ENCODE measurements at regions not wholly inside any gene's neighbourhood (a gene's known extent, or its start where the extent isn't known, plus 50 kb on each side); places are given as distances from the start of the nearest gene placed in this dataset.

DNA sequence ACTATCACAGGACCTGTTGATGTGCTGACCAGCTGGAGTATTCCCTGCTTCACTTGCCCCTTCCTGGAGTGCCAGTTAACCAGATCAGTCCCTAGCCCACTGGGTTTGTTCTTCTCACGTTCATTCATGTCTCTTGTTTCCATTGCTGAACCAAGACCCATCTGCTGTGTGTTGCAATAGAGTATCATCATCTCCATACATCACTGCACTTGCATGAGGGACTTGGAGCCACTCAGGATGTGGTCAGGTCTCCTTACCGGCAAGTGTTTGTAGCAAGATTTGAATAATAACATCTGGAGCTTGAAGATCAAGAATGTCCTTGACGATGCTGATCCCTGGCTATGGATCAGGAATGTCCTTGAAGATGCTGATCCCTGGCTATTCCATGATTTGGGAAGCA lies 358.6 kb downstream of the IRX1 start:
- Histone ChIP-seq H3K4me3 (no peak overlapping the region), H3K27ac (no peak overlapping the region), H3K4me1 (replicated peaks in 1 of 2) (no peaks in the 10 kb centered on the region)
- no peak for ATAC-seq (replicated peaks in 6 of 8)
- in situ Hi-C loops (cut with MboI; ENCODE audit: low pct_unique_long_range_greater_than_20kb in 2 of 9, low sequenced_read_pairs in 9 of 9, unreplicated experiment in 9 of 9) = no loop called here
- 0 to 100% (median 69%) methylated on average over 1 to 3 of the region's 3 CpGs; no CpG with 5 or more reads in 3 of the 10 experiments for WGBS, 10 experiments

DNA sequence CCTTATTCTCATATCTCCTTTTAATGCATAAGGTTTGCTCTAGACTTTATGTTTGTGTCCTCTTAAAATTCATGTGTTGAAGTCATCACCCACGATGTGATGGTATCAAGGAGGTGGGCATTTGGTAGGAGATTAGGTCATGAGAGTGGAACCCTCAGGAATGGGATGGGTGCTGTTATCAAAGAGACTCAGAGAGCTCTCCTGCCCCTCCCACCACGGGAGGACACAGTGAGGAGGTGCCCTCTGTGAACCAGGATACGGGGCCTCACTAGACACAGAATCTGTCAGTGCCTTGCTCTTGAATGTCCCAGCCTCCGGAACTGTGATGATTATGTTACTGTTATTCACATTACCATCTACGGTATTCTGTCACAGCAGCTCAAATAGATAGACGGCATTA lies 359.0 kb downstream of the IRX1 start:
- in situ Hi-C loops (cut with MboI; ENCODE audit: low pct_unique_long_range_greater_than_20kb in 2 of 9, low sequenced_read_pairs in 9 of 9, unreplicated experiment in 9 of 9) = no loop called here
- Histone ChIP-seq H3K4me3 (no peak overlapping the region), H3K27ac (no peak overlapping the region), H3K4me1 (replicated peaks in 1 of 2) (no peaks in the 10 kb centered on the region)
- ATAC-seq (replicated peaks in 6 of 8) = no peak
- WGBS, 10 experiments = 20 to 100% (median 57%) methylated on average over 1 to 5 of the region's 6 CpGs; no CpG with 5 or more reads in 1 of the 10 experiments

DNA sequence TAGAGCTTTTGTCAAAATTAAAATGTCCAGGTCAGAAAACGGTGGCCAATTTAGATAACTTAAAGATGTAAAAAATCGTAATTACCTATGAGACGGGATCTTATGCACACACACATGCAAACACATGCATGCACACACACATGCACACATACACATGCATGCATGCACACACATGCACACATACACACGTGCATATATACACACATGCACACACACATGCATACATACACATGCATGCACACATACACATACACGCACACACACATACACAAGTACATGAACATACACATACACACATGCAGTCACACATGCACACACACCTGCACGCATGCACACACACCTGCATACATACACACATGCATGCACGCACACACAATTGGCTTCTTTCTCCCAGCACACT lies 362.0 kb downstream of the IRX1 start:
- H3K4me3 ChIP-seq = no peak overlapping the region
- H3K27ac ChIP-seq = no peak overlapping the region
- no peaks in the 10 kb centered on the region for H3K4me1 ChIP-seq (replicated peaks in 1 of 2)
- ATAC-seq (replicated peaks in 6 of 8) = no peak
- WGBS, 10 experiments = 0 to 91% (median 41%) methylated on average over 1 to 6 of the region's 7 CpGs; no CpG with 5 or more reads in 1 of the 10 experiments
- in situ Hi-C loops (cut with MboI; ENCODE audit: low pct_unique_long_range_greater_than_20kb in 2 of 9, low sequenced_read_pairs in 9 of 9, unreplicated experiment in 9 of 9) = no loop called here

DNA sequence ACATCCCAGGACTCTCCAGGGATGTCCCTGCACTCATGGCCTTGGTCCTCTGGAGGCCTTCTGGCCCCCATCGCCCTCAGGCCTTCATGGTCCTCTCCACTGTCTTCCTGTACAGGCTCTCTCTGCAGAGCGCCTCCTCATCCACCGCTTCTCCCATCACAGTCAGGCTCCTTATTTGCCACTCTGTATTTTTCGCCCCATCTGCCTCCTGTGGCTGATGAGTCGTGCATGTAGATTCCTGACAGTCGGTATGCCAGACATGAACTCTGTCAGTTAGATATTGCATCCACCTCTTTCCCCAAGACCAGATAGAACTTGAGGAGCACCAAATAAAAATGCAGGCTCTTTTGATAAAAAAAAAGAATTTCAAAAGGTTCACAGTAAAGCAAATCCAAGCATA lies 362.8 kb downstream of the IRX1 start:
- no peak overlapping the region for H3K27ac ChIP-seq
- 19 to 100% (median 92%) methylated on average over 1 to 6 of the region's 6 CpGs; no CpG with 5 or more reads in 3 of the 10 experiments for WGBS, 10 experiments
- H3K4me3 ChIP-seq = no peak overlapping the region
- in situ Hi-C loops (cut with MboI; ENCODE audit: low pct_unique_long_range_greater_than_20kb in 2 of 9, low sequenced_read_pairs in 9 of 9, unreplicated experiment in 9 of 9) = no loop called here
- no peaks in the 10 kb centered on the region for H3K4me1 ChIP-seq (replicated peaks in 1 of 2)
- ATAC-seq (replicated peaks in 6 of 8) = peak in 2 of 8 experiments; percentile 30 to 31

DNA sequence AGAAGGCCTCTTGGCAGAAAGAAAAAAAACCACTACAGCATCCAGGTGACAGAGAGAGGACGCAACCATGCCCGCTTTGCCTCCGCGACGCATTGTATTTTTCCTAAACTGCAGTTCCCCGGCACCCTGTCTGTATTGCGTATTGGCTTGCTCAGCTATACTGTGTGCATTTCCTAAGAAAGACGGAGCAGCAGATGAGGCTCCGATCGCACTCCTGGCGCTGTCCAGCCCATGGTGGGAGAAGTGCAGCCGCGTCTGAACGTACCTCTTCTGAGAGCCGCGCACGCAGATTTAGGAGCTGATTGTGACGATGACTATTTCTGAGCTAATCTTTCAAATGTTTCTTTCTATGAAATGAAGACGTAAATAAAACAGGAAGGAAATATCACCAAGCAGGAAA lies 366.5 kb downstream of the IRX1 start:
- ATAC-seq (replicated peaks in 6 of 8) = peak in 1 of 8 experiments; percentile 88
- 74 to 100% (median 88%) methylated on average over 1 to 17 of the region's 19 CpGs; no CpG with 5 or more reads in 2 of the 10 experiments for WGBS, 10 experiments
- no peaks in the 10 kb centered on the region for H3K4me1 ChIP-seq (replicated peaks in 1 of 2)
- H3K27ac ChIP-seq = no peak overlapping the region
- in situ Hi-C loops (cut with MboI; ENCODE audit: low pct_unique_long_range_greater_than_20kb in 2 of 9, low sequenced_read_pairs in 9 of 9, unreplicated experiment in 9 of 9) = no loop called here
- no peak overlapping the region for H3K4me3 ChIP-seq

DNA sequence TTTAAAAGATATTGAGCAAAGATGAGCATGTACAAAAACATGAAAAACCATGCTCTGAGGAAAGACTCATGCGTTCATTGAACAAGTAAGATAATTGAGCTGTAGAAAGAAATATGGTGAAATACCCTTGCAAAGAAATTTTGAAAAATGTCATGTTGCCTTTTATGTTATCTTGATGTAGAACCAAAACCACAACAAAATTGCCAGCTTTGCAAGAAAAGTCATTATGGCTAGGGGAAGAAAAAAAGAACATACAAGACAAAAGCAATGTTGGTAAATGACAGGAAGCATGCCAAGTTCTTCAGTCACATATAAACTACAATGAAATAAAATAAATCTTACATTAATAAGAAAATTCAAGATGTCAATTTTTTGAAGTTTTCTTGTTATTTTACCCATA lies 368.0 kb downstream of the IRX1 start:
- H3K4me1 ChIP-seq (replicated peaks in 1 of 2) = no peaks in the 10 kb centered on the region
- H3K4me3 ChIP-seq = no peak overlapping the region
- in situ Hi-C loops (cut with MboI; ENCODE audit: low pct_unique_long_range_greater_than_20kb in 2 of 9, low sequenced_read_pairs in 9 of 9, unreplicated experiment in 9 of 9) = no loop called here
- no peak overlapping the region for H3K27ac ChIP-seq
- ATAC-seq (replicated peaks in 6 of 8) = no peak
- WGBS, 10 experiments = 0 to 100% (median 80%) methylated on average over 1 of the region's 1 CpG; no CpG with 5 or more reads in 2 of the 10 experiments

DNA sequence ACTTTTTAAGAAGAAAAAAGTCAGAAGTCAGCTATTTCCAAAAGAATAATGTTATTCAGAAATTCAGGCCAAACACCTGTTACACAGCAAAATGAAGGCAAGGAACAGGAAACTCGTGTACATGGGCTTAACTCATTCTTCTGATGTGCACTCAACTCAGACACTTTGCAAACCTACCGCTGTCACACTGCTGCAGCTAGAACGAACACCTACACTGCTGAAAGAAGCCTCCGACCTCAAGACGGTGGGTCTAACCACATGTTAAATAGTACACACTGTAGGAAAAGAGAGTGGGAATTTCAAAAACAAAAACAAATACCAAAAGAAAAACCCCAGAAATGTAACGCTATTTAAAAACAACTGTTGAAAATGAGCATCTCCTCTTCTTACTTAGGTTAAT lies 384.5 kb downstream of the IRX1 start:
- no peak for ATAC-seq (replicated peaks in 6 of 8)
- in situ Hi-C loops (cut with MboI; ENCODE audit: low pct_unique_long_range_greater_than_20kb in 2 of 9, low sequenced_read_pairs in 9 of 9, unreplicated experiment in 9 of 9) = no loop called here
- H3K4me1 ChIP-seq (replicated peaks in 1 of 2) = no peaks in the 10 kb centered on the region
- H3K27ac ChIP-seq = no peak overlapping the region
- WGBS, 10 experiments = 40 to 89% (median 81%) methylated on average over 2 to 6 of the region's 6 CpGs; no CpG with 5 or more reads in 1 of the 10 experiments
- H3K4me3 ChIP-seq = no peak overlapping the region

DNA sequence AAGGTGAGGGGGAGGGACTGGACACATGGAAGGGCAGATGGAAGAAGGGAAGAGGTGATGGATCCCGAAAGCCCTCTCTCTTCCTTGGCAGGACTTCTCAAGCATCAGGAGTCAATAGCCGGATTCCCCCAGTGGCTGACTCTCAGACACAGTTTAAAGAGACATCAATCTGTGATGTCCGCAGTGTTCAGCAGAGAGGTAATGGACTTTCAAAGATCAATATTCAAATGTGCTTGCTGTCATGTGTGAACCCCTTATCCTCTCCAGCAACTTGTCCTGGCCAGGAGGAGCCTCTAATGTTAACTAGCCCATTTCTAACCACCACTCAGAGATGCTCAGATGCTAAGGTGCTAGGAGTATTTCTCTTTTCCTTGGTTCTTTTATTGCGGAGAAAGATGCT lies 392.2 kb downstream of the IRX1 start:
- Histone ChIP-seq H3K27ac (no peak overlapping the region), H3K4me1 (replicated peaks in 1 of 2) (peaks cover 0 to 6% of the 10 kb centered on the region in 2 donors), H3K4me3 (no peak overlapping the region)
- peak in 4 of 8 experiments; percentile 12 to 80 (median 62) for ATAC-seq (replicated peaks in 6 of 8)
- 40 to 100% (median 85%) methylated on average over 1 to 3 of the region's 4 CpGs; no CpG with 5 or more reads in 2 of the 10 experiments for WGBS, 10 experiments
- in situ Hi-C loops (cut with MboI; ENCODE audit: low pct_unique_long_range_greater_than_20kb in 2 of 9, low sequenced_read_pairs in 9 of 9, unreplicated experiment in 9 of 9) = no loop called here

DNA sequence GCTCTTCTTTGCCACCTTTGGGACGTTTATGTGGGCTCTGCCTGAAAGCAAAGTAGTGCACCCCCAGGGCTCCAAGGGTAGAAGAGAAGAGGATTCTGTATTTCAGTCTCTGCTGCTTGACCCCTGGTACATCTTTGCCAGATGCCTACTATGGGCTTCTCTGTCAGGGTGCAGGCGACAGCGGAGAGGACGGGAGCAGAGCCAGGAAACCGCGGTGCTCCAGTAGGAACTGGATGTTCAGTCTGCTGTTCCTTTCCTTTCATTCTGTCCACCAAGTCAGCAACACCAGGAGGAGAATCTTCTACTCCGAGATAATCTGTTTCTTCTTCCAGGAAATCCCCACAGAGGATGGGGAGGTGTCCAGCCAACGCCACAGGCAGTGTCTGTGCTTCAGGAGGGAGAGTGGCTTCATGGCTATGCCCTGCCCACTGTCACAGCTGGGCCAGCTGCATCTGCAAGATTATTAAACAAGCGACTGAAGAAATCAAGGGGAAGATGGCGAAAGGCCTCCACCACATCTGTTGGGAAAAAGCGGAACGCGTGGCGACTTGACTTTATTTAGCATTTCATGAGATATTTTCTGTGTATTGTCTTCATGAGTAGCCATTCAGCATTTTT lies 398.3 kb downstream of the IRX1 start:
- no peak for ATAC-seq (replicated peaks in 6 of 8)
- 38 to 98% (median 82%) methylated on average over 2 to 12 of the region's 14 CpGs; no CpG with 5 or more reads in 2 of the 10 experiments for WGBS, 10 experiments

DNA sequence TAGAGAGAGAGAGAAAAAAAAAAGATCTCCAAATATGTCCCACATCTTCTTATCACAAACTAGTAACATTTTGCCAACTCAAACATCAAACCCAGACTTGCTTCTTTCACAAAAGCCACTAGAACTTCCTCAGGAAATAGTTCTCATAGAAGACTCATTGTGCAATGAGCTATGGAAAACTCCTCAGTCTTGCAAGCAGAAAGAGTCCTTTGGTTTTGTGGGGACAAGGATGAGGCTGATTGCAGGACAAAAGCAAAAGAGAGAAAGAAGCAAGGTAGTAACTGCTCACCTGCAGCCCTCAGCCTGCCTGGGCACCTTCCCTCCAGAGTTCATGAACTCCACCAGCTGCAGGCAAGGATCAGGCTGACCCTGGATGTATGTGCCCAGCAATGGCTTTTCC lies 399.0 kb downstream of the IRX1 start:
- no peak for ATAC-seq (replicated peaks in 6 of 8)

More for the DNA sequence above, 398.3 kb downstream of the IRX1 start:
- no peak overlapping the region for H3K4me3 ChIP-seq
- in situ Hi-C loops (cut with MboI; ENCODE audit: low pct_unique_long_range_greater_than_20kb in 2 of 9, low sequenced_read_pairs in 9 of 9, unreplicated experiment in 9 of 9) = no loop called here
- H3K4me1 ChIP-seq (replicated peaks in 1 of 2) = peaks cover 0 to 26% of the 10 kb centered on the region in 2 donors
- no peak overlapping the region for H3K27ac ChIP-seq

DNA sequence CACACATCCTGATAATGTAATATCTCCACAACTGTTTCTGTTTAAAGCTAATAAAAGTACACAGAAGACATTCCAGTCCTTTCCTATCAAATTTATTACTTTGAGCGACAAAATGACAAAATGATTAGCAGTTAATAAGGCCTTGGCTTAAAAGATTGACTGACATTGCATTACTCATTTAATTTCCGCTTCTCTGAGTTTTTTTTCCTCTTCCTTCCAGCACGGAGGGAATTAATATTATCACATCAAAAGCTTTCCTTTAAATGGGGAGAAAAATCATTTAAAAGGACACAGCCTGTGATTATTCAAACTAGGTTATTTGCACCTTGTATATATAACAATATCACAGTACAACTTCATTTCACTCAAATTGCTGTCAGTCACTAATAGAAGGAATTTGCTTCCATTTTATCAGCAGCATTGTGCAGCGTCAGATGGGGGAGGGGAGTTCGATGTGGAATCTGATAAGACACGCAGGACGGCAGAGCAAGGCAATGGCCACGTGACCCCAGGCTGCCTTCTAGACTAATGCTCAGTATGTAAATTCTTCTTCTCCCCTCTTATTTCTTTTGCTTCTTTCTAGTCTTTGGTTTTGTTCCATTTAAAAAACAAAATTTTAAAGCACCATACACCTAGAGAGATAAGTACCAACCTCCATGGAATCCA lies 400.5 kb downstream of the IRX1 start:
- ATAC-seq (replicated peaks in 6 of 8) = peak in 1 of 8 experiments; percentile 32
- no peak overlapping the region for H3K27ac ChIP-seq
- no peak overlapping the region for H3K4me3 ChIP-seq
- in situ Hi-C loops (cut with MboI; ENCODE audit: low pct_unique_long_range_greater_than_20kb in 2 of 9, low sequenced_read_pairs in 9 of 9, unreplicated experiment in 9 of 9) = no loop called here
- WGBS, 10 experiments = 29 to 80% (median 49%) methylated on average over 1 to 8 of the region's 8 CpGs
- peaks cover 0 to 33% of the 10 kb centered on the region in 2 donors for H3K4me1 ChIP-seq (replicated peaks in 1 of 2)

More for the DNA sequence above, 399.0 kb downstream of the IRX1 start:
- Histone ChIP-seq H3K4me1 (replicated peaks in 1 of 2) (peaks cover 0 to 26% of the 10 kb centered on the region in 2 donors), H3K4me3 (no peak overlapping the region), H3K27ac (no peak overlapping the region)
- in situ Hi-C loops (cut with MboI; ENCODE audit: low pct_unique_long_range_greater_than_20kb in 2 of 9, low sequenced_read_pairs in 9 of 9, unreplicated experiment in 9 of 9) = no loop called here

DNA sequence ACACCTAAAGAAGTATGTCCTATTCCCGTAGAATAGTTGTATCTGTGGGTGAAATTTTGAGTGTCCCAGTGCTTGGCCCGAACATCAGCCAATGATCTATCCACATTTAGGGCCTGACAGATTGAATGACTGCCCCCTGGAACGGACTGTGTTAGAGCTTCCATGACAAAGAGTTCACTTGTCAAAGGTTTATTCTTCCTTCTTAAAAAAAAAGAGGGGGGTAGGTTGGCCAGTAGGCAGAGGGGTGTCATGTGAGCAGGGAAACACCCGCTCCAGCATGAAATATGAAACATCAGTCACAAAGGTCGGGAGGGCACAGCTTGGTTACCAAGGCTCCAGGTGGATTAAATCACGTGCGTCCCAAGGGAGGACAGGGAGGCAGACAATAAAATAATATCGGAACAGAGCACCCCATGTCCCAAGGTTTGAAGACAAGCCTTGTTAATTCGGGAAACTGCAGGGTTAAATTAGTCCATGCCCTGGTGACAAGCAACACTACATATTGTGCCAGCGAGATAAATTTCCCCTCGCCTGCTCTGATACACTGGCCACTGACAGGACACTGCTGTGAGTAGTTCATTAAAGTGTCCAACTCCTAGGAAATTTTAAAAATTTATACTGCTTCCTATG lies 401.2 kb downstream of the IRX1 start:
- WGBS, 10 experiments = 0 to 63% (median 37%) methylated on average over 1 to 11 of the region's 11 CpGs
- in situ Hi-C loops (cut with MboI; ENCODE audit: low pct_unique_long_range_greater_than_20kb in 2 of 9, low sequenced_read_pairs in 9 of 9, unreplicated experiment in 9 of 9) = no loop called here
- Histone ChIP-seq H3K27ac (no peak overlapping the region), H3K4me3 (no peak overlapping the region), H3K4me1 (replicated peaks in 1 of 2) (peaks cover 0 to 41% of the 10 kb centered on the region in 2 donors)
- peak in 4 of 8 experiments; percentile 28 to 65 (median 48) for ATAC-seq (replicated peaks in 6 of 8)

DNA sequence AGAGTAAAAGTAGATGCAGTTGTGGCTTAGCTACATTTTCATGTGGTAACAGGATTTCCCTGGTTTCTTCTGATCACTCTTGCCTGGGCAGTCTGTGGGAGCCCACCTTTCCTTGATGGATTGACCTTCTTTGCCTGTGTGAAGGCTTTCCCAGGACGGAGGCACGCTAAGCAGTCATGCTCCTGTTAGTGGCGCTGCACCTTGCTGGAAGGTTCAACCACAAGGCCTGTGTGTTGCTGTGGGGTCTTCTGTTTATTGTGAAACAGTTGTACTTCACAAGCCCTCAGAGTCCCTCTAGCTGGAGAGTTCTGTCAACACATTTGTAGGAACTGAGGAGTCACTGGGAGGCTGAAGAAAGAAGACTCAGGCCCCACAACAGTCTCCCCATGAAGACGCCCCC lies 402.0 kb downstream of the IRX1 start:
- in situ Hi-C loops (cut with MboI; ENCODE audit: low pct_unique_long_range_greater_than_20kb in 2 of 9, low sequenced_read_pairs in 9 of 9, unreplicated experiment in 9 of 9) = no loop called here
- ATAC-seq (replicated peaks in 6 of 8) = no peak
- peaks cover 0 to 49% of the 10 kb centered on the region in 2 donors for H3K4me1 ChIP-seq (replicated peaks in 1 of 2)
- WGBS, 10 experiments = 0 to 100% (median 86%) methylated on average over 1 to 4 of the region's 4 CpGs; no CpG with 5 or more reads in 5 of the 10 experiments
- H3K27ac ChIP-seq = no peak overlapping the region
- no peak overlapping the region for H3K4me3 ChIP-seq

Measured in motor neuron (in vitro differentiated cells).